Caco-2 (cell line): ENCODE measurements at regions not wholly inside any gene's neighbourhood (a gene's known extent, or its start where the extent isn't known, plus 50 kb on each side); places are given as distances from the start of the nearest gene placed in this dataset.
"Not testable (repeated sequence)": the region's sequence is repeated elsewhere in the genome, so short reads cannot be mapped to it uniquely, and the experiment has no call there.

Source experiments
- BruUV-seq: library from RNA; stranded (reverse); fragments of 400-500 nt; replicated peaks from 2 replicates; lab custom pipeline; 2021; lab: Mats Ljungman, UMichigan
- CTCF ChIA-PET: fragments of 300-600 bp; sonication (Branson Sonifier 250); formaldehyde crosslinking; loops from one replicate; lab custom pipeline; 2022; ENCODE audit warnings: antibody characterized with exemption; lab: Charles Lee
- POLR2A ChIA-PET: fragments of 300-600 bp; sonication (Branson Sonifier 250); formaldehyde crosslinking; loops from one replicate; lab custom pipeline; 2022; ENCODE audit warnings: antibody characterized with exemption; lab: Charles Lee
- DNase-seq, 2 experiments: peaks; one replicate each; pipeline versions ENCODE4 v3.0.0 to v3.0.0-alpha.2; 2020 to 2022
- H3K27me3 ChIP-seq: replicated peaks from 2 replicates; pipeline ENCODE4 v1.6.0; 2011; ENCODE audit warnings: low read length; ENCODE audit not compliant: control insufficient read depth, insufficient read depth
- H3K36me3 ChIP-seq: 2 replicates; pipeline ENCODE4 v1.5.1; 2011; ENCODE audit warnings: low read length; ENCODE audit not compliant: control insufficient read depth, insufficient read depth
- H3K4me1 ChIP-seq: fragments of 250-450 bp; sonication (Bioruptor Pico); 2 replicates; pipeline ENCODE4 v1.5.1; 2020; ENCODE audit warnings: mild to moderate bottlenecking
- H3K4me3 ChIP-seq: 2 replicates; pipeline ENCODE4 v1.5.1; 2011; ENCODE audit warnings: low read depth, mild to moderate bottlenecking, control low read depth, low read length
- H3K9me3 ChIP-seq: fragments of 250-450 bp; sonication (Bioruptor Pico); 2 replicates; pipeline ENCODE4 v1.5.1; 2020; ENCODE audit warnings: mild to moderate bottlenecking, moderate library complexity
- H3K27ac Mint-ChIP-seq: one replicate; pipeline ENCODE4 v1.8.0; 2022; ENCODE audit warnings: mixed read lengths; ENCODE audit not compliant: unreplicated experiment
- H3K27me3 Mint-ChIP-seq: one replicate; pipeline ENCODE4 v1.8.0; 2022; ENCODE audit warnings: mixed read lengths; ENCODE audit not compliant: insufficient read depth, unreplicated experiment
- H3K36me3 Mint-ChIP-seq: one replicate; pipeline ENCODE4 v1.8.0; 2022; ENCODE audit warnings: mild to moderate bottlenecking, mixed read lengths; ENCODE audit not compliant: insufficient read depth, unreplicated experiment
- H3K4me1 Mint-ChIP-seq: one replicate; pipeline ENCODE4 v1.8.0; 2022; ENCODE audit warnings: low read depth, mixed read lengths; ENCODE audit not compliant: unreplicated experiment
- H3K4me3 Mint-ChIP-seq: one replicate; pipeline ENCODE4 v1.8.0; 2022; ENCODE audit warnings: mild to moderate bottlenecking, moderate library complexity, mixed read lengths; ENCODE audit not compliant: unreplicated experiment
- H3K9me3 Mint-ChIP-seq: one replicate; pipeline ENCODE4 v1.8.0; 2022; ENCODE audit warnings: mixed read lengths; ENCODE audit not compliant: unreplicated experiment
- CTCF ChIP-seq, 2 experiments: fragments of 200-600 bp in 1 of 2; IDR thresholded peaks; 1 replicate in 1 of 2; 2 replicates in 1 of 2; pipeline versions ENCODE4 v1.5.1 to v1.8.0; 2011 to 2022; ENCODE audit warnings: antibody characterized with exemption in 1 of 2, control low read depth in 1 of 2, inconsistent platforms in 1 of 2, low read depth in 1 of 2, low read length in 1 of 2, mild to moderate bottlenecking in 1 of 2, moderate library complexity in 1 of 2; ENCODE audit not compliant: insufficient read depth in 1 of 2, severe bottlenecking in 1 of 2, unreplicated experiment in 1 of 2
- intact Hi-C: fragments of 100-400 bp; cut with micrococcal nuclease; formaldehyde crosslinking; loops from one replicate; pipeline ENCODE4 v1.10.0; 2022; ENCODE audit not compliant: unreplicated experiment

- BruUV-seq: no TSS peak
- peaks cover 12% of the 10 kb centered on the region for H3K36me3 Mint-ChIP-seq
- H3K27ac Mint-ChIP-seq: no peak overlapping the region
- Histone ChIP-seq H3K27me3 (no peaks in the 10 kb centered on the region), H3K9me3 (no peaks in the 10 kb centered on the region), H3K4me1 (peaks cover 64% of the 10 kb centered on the region), H3K36me3 (no peaks in the 10 kb centered on the region), H3K4me3 (no peak overlapping the region)
- ChIA-PET POLR2A (no interaction called here), CTCF (no interaction called here)
- intact Hi-C loops: loop anchor here (5.0 kb wide), 1 partner anchor 125 kb away; no protein-coding TSS in a partner anchor
- DNase-seq: no peak
- H3K9me3 Mint-ChIP-seq: peaks cover 10% of the 10 kb centered on the region
- H3K27me3 Mint-ChIP-seq: no peaks in the 10 kb centered on the region
- H3K4me3 Mint-ChIP-seq: no peak overlapping the region
- TF ChIP-seq CTCF (IDR thresholded peaks at IDR 0.05; ENCODE audit: insufficient read depth in 1 of 2, low read depth in 1 of 2, low read length in 1 of 2, severe bottlenecking in 1 of 2, unreplicated experiment in 1 of 2): no peak
- H3K4me1 Mint-ChIP-seq: peaks cover 42% of the 10 kb centered on the region
Measured at GRCh38 chr2:63737081-63737751, 104.5 kb upstream of the UGP2 start.

- no peak for DNase-seq
- H3K27me3 ChIP-seq: no peaks in the 10 kb centered on the region
- no peak for TF ChIP-seq CTCF (IDR thresholded peaks at IDR 0.05; ENCODE audit: insufficient read depth in 1 of 2, low read depth in 1 of 2, low read length in 1 of 2, severe bottlenecking in 1 of 2, unreplicated experiment in 1 of 2)
- intact Hi-C loops: loop anchor here (5.0 kb wide), 1 partner anchor 126 kb away; no protein-coding TSS in a partner anchor
- H3K36me3 ChIP-seq: no peaks in the 10 kb centered on the region
- H3K4me3 ChIP-seq: no peak overlapping the region
- H3K4me1 Mint-ChIP-seq: peaks cover 36% of the 10 kb centered on the region
- H3K36me3 Mint-ChIP-seq: peaks cover 12% of the 10 kb centered on the region
- no TSS peak for BruUV-seq
- H3K27ac Mint-ChIP-seq: no peak overlapping the region
- H3K9me3 Mint-ChIP-seq: peaks cover 1% of the 10 kb centered on the region
- POLR2A ChIA-PET: no interaction called here
- CTCF ChIA-PET: no interaction called here
- H3K4me1 ChIP-seq: peaks cover 64% of the 10 kb centered on the region
- no peak overlapping the region for H3K4me3 Mint-ChIP-seq
- no peaks in the 10 kb centered on the region for H3K9me3 ChIP-seq
- H3K27me3 Mint-ChIP-seq: no peaks in the 10 kb centered on the region
Measured at GRCh38 chr2:63738019-63738418, 103.7 kb upstream of the UGP2 start.

GRCh38 chr2:63739180-63739579 lies 102.5 kb upstream of the UGP2 start:
- H3K4me1 Mint-ChIP-seq: peaks cover 32% of the 10 kb centered on the region
- H3K4me3 ChIP-seq, H3K27me3 ChIP-seq, H3K36me3 Mint-ChIP-seq, H3K4me3 Mint-ChIP-seq, POLR2A ChIA-PET, H3K27me3 Mint-ChIP-seq, DNase-seq, CTCF ChIA-PET, H3K27ac Mint-ChIP-seq, H3K36me3 ChIP-seq, H3K9me3 ChIP-seq, H3K9me3 Mint-ChIP-seq, BruUV-seq: not testable (repeated sequence)
- intact Hi-C loops: loop anchor here (5.0 kb wide), 1 partner anchor 127 kb away; no protein-coding TSS in a partner anchor
- H3K4me1 ChIP-seq: peaks cover 59% of the 10 kb centered on the region
